ENCODE measurements at regions not wholly inside any gene's neighbourhood (a gene's known extent, or its start where the extent isn't known, plus 50 kb on each side); places are given as distances from the start of the nearest gene placed in this dataset.
"Not testable (repeated sequence)": the region's sequence is repeated elsewhere in the genome, so short reads cannot be mapped to it uniquely, and the experiment has no call there.

DNA sequence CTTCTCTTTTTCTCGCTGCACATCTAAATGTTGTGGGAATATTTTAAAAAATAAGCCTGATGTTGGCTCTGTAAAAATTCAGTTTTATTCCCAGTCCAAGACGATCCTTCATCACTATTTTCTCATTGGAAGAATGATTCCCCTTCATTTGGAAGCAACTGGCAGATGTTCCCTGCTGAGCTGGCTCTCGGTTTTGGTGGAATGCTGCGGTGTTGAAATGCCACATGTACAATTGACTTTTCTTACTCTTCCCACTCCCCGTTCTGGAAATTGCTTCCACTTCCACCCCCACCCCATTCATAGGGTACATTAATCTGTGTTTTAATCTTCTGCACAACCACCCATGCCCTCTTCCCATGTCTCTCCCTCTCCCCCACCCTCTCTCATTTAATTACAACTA lies 496.3 kb upstream of the MAP3K7 start:
- POLR2A ChIA-PET = no interaction called here
- Mint-ChIP-seq H3K27ac (no peak overlapping the region), H3K9me3 (no peaks in the 10 kb centered on the region), H3K4me3 (no peak overlapping the region), H3K36me3 (no peaks in the 10 kb centered on the region), H3K27me3 (peaks cover 0 to 1% (median 0%) of the 10 kb centered on the region in 5 donors), H3K4me1 (no peaks in the 10 kb centered on the region)
- DNase-seq (no peak), ATAC-seq (no peak)

DNA sequence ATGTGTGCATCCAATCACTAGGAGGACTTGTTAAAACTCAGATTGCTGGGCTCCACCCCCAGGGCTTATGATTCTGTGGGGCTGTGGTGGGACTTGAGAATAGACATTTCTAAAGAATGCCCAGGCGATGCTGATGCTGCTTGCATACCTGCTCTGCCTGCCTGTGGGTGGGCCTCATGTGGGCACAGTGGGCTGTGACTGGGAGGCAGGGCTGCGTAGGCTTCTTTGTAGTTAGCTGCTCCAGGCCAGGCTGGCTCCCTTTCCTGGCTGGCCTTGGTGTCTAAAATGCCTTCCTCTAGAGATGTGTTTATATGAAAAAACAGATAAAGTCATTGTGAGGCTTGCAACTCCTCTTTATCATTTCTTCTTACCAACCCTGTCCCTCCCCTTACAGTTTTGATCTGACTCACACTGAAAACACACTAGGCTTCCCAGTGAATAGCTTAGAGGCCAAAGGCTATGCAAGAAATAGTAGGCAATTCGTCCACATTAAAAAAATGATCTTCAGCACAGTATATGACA lies 495.5 kb upstream of the MAP3K7 start:
- POLR2A ChIA-PET = no interaction called here
- no peaks in the 10 kb centered on the region for H3K4me1 Mint-ChIP-seq
- no peak overlapping the region for H3K27ac Mint-ChIP-seq

DNA sequence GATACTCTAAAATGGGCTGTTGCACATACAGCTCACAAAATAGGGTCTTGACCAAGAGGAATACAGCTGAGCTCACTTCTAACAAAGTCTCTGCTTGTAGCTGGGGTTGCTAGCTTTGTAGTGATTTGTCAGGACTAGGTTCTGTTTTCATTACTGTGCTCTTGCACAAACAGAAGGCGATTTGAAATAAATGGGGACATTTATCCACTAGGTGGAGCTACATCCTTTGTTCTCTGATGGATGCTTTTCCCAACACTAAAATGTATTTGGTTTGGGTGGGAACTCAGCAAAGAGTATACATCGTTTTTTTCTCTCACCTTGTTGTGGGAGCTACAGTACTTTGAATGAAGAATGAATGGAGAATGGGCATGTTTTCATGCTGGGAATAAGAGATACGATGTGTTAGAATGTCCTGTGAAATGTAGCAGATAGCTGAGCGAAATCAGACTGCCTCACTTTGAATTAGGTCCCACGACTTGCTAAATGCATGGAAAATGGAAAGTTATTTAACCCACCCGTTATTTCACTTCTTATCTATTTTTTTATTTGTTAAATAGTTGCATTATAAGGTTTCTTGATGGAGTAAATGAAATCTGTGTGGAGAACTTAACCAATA lies 494.7 kb upstream of the MAP3K7 start:
- POLR2A ChIA-PET = no interaction called here
- Mint-ChIP-seq H3K27me3 (peaks cover 0 to 1% (median 0%) of the 10 kb centered on the region in 5 donors), H3K36me3 (no peaks in the 10 kb centered on the region), H3K4me3 (no peak overlapping the region), H3K9me3 (no peaks in the 10 kb centered on the region), H3K4me1 (no peaks in the 10 kb centered on the region), H3K27ac (no peak overlapping the region)
- peak in 1 of 10 donors; percentile 0 for DNase-seq
- ATAC-seq = no peak

More for the DNA sequence above, 495.5 kb upstream of the MAP3K7 start:
- H3K9me3 Mint-ChIP-seq = no peaks in the 10 kb centered on the region
- no peak for ATAC-seq
- DNase-seq = no peak
- H3K27me3 Mint-ChIP-seq = peaks cover 0 to 1% (median 0%) of the 10 kb centered on the region in 5 donors
- no peak overlapping the region for H3K4me3 Mint-ChIP-seq
- no peaks in the 10 kb centered on the region for H3K36me3 Mint-ChIP-seq

DNA sequence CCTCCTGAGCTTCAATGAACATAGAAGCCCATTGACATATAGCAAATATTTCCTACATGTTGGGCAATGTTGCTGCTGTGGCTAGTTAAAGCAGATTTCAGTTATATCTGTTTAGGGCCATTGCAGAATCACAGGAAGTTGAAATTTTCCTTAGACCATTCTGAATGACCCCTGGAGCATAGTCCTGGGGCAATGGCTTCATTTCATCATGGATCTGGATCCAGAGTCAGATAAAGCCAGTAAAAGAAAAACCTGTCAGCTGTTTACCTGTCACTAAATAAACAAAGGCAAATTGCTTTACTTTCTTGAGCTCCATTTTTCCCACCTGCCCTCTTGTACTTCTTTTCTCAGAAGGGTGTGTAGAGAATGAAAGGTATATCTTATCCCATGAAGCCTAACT lies 494.0 kb upstream of the MAP3K7 start:
- POLR2A ChIA-PET = no interaction called here
- no peak for ATAC-seq
- Mint-ChIP-seq H3K4me1 (no peaks in the 10 kb centered on the region), H3K27me3 (peaks cover 0 to 1% (median 0%) of the 10 kb centered on the region in 5 donors), H3K27ac (no peak overlapping the region), H3K9me3 (no peaks in the 10 kb centered on the region), H3K4me3 (no peak overlapping the region), H3K36me3 (no peaks in the 10 kb centered on the region)
- DNase-seq = no peak

DNA sequence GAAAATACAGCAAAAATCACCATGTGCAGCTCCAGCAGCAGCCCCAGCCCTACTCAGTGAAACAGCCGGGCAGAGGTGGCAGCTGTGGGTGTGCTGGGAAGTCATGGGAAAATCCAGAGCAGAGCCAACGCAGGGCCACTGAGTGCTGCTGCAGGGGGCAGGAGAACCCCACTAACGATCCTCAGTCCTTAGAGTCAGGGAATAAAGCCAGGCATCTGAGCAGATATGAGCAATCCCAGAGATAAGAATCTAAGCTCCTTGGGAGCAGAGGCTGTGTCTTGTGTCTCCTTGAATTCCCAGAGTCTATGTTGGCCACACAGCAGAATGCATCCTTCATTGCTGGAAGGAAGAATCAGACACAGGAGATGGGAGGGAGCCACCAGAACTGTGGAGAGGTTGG lies 493.1 kb upstream of the MAP3K7 start:
- H3K36me3 Mint-ChIP-seq = no peaks in the 10 kb centered on the region
- ATAC-seq = no peak

DNA sequence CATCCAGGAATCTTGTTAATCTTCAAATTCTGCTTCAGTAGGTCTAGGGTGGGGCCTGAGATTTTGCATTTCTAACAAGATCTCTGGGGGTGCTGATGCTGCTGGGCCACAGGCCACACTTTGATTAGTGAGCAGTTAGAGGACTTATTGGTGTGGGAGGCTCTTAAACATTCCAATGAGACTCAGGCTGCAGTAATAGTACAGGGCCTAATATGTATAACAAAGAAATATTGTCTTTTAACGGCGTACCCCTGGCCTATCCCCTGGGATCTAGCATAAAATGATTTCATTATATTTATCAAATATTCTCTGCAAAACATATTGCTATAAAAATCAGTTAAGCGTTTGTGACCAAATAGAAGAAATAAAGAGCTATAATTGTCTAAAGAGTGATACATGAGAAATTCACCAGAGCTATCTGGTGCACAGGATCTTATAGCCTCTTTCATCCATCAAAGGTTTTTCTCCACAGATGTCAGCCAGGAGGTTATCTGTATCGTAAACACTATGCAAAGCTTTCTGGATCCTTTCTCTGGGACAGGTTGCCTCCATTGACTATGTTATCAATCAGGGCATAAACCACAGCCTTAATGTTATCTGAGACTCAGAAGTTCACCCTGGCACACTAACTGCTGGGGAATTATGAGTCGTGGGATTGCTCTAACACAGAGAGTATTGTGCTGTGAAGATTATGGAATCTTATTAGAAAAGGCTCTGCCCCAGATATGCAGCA lies 488.5 kb upstream of the MAP3K7 start:
- H3K36me3 Mint-ChIP-seq = no peaks in the 10 kb centered on the region
- no peaks in the 10 kb centered on the region for H3K4me1 Mint-ChIP-seq
- POLR2A ChIA-PET = no interaction called here
- H3K9me3 Mint-ChIP-seq = peaks cover 0 to 3% (median 0%) of the 10 kb centered on the region in 9 donors
- no peak overlapping the region for H3K27ac Mint-ChIP-seq
- DNase-seq = no peak
- ATAC-seq = no peak
- H3K27me3 Mint-ChIP-seq = peaks cover 0 to 1% (median under 1%) of the 10 kb centered on the region in 5 donors
- H3K4me3 Mint-ChIP-seq = no peak overlapping the region

More for the DNA sequence above, 493.1 kb upstream of the MAP3K7 start:
- Mint-ChIP-seq H3K4me1 (no peaks in the 10 kb centered on the region), H3K27ac (no peak overlapping the region), H3K27me3 (peaks cover 0 to 1% (median 0%) of the 10 kb centered on the region in 5 donors), H3K4me3 (no peak overlapping the region), H3K9me3 (no peaks in the 10 kb centered on the region)
- POLR2A ChIA-PET = no interaction called here
- no peak for DNase-seq

DNA sequence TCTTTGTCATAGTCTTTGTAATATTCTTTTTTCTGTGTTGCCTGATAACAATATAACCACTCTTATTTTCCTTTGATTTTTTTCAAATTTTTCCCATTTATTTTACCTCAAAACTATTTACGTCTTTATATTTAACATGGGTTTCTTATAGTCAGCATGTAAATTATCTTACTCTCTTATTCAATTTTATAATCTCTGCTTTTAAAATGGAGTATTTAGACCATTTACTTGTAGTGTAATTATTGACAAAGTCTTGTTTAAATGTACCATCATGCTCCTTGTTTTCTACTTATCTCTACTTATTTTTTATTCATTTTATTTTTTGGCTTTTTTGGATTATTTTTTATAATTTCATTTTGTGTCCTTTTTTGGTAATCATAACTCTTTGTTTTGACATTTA lies 476.5 kb upstream of the MAP3K7 start:
- peaks cover 0 to 31% (median 11%) of the 10 kb centered on the region in 9 donors for H3K9me3 Mint-ChIP-seq
- H3K4me3 Mint-ChIP-seq = no peak overlapping the region
- no peak overlapping the region for H3K27ac Mint-ChIP-seq
- no peak for DNase-seq
- no peak for ATAC-seq
- H3K36me3 Mint-ChIP-seq = no peaks in the 10 kb centered on the region
- peaks cover 0 to 10% (median 2%) of the 10 kb centered on the region in 5 donors for H3K27me3 Mint-ChIP-seq
- POLR2A ChIA-PET = no interaction called here
- H3K4me1 Mint-ChIP-seq = no peaks in the 10 kb centered on the region

DNA sequence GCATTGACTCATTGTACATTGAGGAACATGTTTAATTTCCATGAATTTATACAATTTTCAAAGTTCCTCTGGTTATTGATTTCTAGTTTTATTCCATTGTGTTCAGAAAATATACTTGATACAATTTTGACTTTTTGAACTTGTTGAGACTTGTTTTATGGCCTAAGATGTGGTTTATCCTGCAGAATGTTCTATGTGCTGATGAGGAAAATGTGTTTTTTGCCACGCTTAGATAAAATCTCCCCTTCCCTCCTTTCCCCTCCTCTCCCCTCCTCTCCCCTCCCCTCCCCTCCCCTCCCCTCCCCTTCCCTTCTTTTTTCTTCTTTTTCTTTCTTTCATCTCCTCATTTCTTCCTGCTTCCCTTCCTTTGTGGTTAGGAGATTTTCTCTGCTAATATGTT lies 470.8 kb upstream of the MAP3K7 start:
- Mint-ChIP-seq H3K27me3 (peaks cover 0 to 10% (median 2%) of the 10 kb centered on the region in 5 donors), H3K4me3 (no peak overlapping the region), H3K9me3 (peaks cover 7 to 47% (median 13%) of the 10 kb centered on the region in 9 donors), H3K27ac (no peak overlapping the region), H3K4me1 (no peaks in the 10 kb centered on the region), H3K36me3 (peaks cover 0 to 3% (median 0%) of the 10 kb centered on the region in 3 donors)
- no peak for ATAC-seq
- POLR2A ChIA-PET = no interaction called here
- DNase-seq = no peak

DNA sequence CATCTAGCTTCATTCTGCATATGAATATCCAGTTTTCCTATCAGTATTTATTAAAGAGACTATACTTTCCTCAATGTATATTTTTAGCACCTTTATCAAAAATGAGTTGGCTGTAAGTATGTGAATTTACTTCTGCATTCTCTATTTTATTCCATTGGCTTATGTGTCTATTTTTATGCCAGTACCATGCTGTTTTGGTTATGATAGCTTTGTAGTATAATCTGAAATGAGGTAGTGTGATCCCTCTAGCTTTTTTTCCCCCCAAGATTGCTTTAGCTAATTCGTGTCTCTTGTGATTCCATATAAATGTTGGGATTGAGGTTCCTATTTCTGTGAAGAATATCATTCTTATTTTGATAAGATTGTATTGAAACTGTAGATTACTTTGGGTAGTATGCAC lies 469.1 kb upstream of the MAP3K7 start:
- peaks cover 0 to 3% (median 0%) of the 10 kb centered on the region in 3 donors for H3K36me3 Mint-ChIP-seq
- no peaks in the 10 kb centered on the region for H3K27me3 Mint-ChIP-seq
- POLR2A ChIA-PET = no interaction called here
- ATAC-seq = no peak
- no peak overlapping the region for H3K27ac Mint-ChIP-seq
- DNase-seq = no peak
- no peaks in the 10 kb centered on the region for H3K4me1 Mint-ChIP-seq
- H3K4me3 Mint-ChIP-seq = no peak overlapping the region
- peaks cover 7 to 47% (median 13%) of the 10 kb centered on the region in 9 donors for H3K9me3 Mint-ChIP-seq

DNA sequence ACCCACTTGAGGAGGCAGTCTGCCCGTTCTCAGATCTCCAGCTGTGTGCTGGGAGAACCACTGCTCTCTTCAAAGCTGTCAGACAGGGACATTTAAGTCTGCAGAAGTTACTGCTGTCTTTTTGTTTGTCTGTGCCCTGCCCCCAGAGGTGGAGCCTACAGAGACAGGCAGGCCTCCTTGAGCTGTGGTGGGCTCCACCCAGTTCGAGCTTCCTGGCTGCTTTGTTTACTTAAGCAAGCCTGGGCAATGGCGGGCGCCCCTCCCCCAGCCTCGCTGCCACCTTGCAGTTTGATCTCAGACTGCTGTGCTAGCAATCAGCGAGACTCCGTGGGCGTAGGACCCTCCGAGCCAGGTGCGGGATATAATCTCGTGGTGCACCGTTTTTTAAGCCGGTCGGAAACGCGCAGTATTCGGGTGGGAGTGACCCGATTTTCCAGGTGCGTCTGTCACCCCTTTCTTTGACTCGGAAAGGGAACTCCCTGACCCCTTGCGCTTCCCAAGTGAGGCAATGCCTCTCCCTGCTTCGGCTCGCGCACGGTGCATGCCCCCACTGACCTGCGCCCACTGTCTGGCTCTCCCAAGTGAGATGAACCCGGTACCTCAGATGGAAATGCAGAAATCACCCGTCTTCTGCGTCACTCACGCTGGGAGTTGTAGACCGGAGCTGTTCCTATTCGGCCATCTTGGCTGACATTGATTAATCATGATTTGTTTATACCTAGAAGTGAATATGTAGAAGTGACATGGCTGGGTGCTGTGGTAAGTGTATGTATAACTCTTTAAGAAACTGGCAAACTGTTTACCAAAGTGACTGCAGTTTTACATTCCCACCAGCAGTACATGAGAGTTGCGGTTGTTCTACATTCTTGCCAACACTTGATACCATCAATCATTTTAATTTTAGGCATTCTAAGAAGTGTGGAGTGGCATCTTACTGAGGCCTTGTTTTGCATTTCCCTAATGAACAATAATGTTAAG lies 465.9 kb upstream of the MAP3K7 start:
- not testable (repeated sequence) for DNase-seq

DNA sequence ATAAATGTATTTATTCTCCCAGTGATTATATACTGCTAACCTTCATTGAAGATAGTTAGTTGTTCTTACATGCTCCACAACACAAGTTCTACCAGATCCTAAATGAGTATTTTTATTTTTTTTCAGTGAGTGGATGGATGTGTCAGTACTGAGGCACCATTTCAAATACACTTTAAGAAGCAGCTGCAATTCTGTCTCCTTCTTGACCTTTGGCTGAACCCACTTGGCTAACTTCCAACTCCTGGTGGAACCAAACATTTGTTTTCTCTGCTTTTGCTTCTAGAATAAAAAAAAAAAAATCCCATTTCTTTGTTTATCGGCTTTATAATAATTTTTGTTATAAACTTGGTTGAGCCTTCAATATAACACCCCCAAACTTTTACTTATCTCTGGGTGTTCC lies 458.3 kb upstream of the MAP3K7 start:
- no peaks in the 10 kb centered on the region for H3K36me3 Mint-ChIP-seq
- no peak overlapping the region for H3K27ac Mint-ChIP-seq

More for the DNA sequence above, 465.9 kb upstream of the MAP3K7 start:
- ATAC-seq, POLR2A ChIA-PET, H3K27me3 Mint-ChIP-seq, H3K36me3 Mint-ChIP-seq, H3K27ac Mint-ChIP-seq, H3K4me1 Mint-ChIP-seq, H3K4me3 Mint-ChIP-seq: not testable (repeated sequence)
- peaks cover 2 to 27% (median 9%) of the 10 kb centered on the region in 9 donors for H3K9me3 Mint-ChIP-seq

DNA sequence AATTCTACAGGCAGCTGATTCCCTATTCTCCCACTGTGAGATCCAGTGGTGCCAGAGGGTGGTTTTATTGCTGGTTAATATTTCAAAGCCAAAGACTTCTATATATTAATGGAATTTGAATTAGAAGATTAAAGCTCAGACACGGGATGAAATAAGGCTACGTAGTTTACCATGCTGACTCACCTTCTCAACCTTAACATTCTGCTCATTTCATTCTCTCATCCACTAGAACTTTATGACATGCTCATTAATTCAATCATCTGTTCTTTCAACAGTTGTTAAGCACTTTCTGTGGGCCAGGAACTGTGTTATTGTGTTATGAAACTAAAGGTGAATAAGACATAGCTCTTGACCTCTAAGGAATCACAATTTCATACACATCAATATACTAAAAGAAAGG lies 456.9 kb upstream of the MAP3K7 start:
- POLR2A ChIA-PET = no interaction called here

More for the DNA sequence above, 458.3 kb upstream of the MAP3K7 start:
- peaks cover 0 to 3% (median 0%) of the 10 kb centered on the region in 5 donors for H3K27me3 Mint-ChIP-seq
- H3K4me3 Mint-ChIP-seq = no peak overlapping the region
- H3K4me1 Mint-ChIP-seq = no peaks in the 10 kb centered on the region
- DNase-seq (no peak), ATAC-seq (no peak)
- peaks cover 0 to 10% (median 2%) of the 10 kb centered on the region in 9 donors for H3K9me3 Mint-ChIP-seq
- POLR2A ChIA-PET = no interaction called here

More for the DNA sequence above, 456.9 kb upstream of the MAP3K7 start:
- Mint-ChIP-seq H3K27me3 (peaks cover 0 to 3% (median 0%) of the 10 kb centered on the region in 5 donors), H3K4me3 (no peak overlapping the region), H3K36me3 (no peaks in the 10 kb centered on the region), H3K4me1 (no peaks in the 10 kb centered on the region), H3K27ac (no peak overlapping the region), H3K9me3 (peaks cover 0 to 10% (median 2%) of the 10 kb centered on the region in 9 donors)
- ATAC-seq (no peak), DNase-seq (no peak)

Data from naive thymus-derived CD8-positive, alpha-beta T cell (primary cell).